ENCODE measurements at regions not wholly inside any gene's neighbourhood (a gene's known extent, or its start where the extent isn't known, plus 50 kb on each side); places are given as distances from the start of the nearest gene placed in this dataset.

DNA sequence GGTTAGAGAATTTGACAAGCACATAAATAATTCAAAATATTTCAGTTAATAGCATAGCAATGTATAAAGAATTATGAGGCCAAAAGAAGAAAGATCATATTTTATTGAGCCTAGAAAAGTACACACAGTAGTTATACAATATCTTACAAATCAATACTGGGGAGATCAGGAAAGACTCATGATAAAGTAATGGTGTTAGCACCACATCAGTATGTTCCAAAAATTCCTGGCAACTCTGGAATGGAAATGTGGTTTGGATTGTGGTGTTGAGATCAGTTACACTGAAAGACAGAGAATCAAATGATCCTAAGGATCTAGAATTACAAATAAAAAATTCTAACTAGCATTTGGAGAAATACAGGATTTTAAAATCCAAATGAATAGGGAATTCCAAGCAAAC, 420.5 kb upstream of the CNTNAP2 start:
- Histone ChIP-seq H4K8ac (ENCODE audit: extremely low read depth, insufficient read depth, low read length) (no peak overlapping the region), H2BK15ac (ENCODE audit: low read length) (no peak overlapping the region), H3K27ac (ENCODE audit: low read depth, low read length) (no peak overlapping the region), H3K23me2 (ENCODE audit: low read depth, low read length) (no peaks in the 10 kb centered on the region), H4K5ac (ENCODE audit: insufficient read length, low read depth, low read length) (no peak overlapping the region), H3K9ac (replicated peaks in 1 of 4; ENCODE audit: extremely low read depth in 1 of 4, low read depth in 3 of 4, low read length in 3 of 4) (no peak overlapping the region), H3K14ac (ENCODE audit: insufficient read length) (no peak overlapping the region), H3K79me1 (ENCODE audit: low read depth, low read length) (no peaks in the 10 kb centered on the region), H3K4me3 (ENCODE audit: extremely low read depth in 1 of 4, insufficient read depth in 2 of 4, low read depth in 3 of 4, low read length in 4 of 4) (no peak overlapping the region), H3K9me3 (ENCODE audit: insufficient read depth in 2 of 2, low read depth in 1 of 2, low read length in 1 of 2) (no peaks in the 10 kb centered on the region; a peak in 1 of 4 replicates), H3K27me3 (replicated peaks in 1 of 4; ENCODE audit: control insufficient read depth in 3 of 4, extremely low read depth in 1 of 4, insufficient read depth in 3 of 4, low read length in 3 of 4) (no peaks in the 10 kb centered on the region), H3K18ac (ENCODE audit: extremely low read depth, low read length) (no peak overlapping the region), H2AK5ac (ENCODE audit: low read depth, low read length) (no peak overlapping the region), H4K20me1 (replicated peaks in 1 of 2; ENCODE audit: control insufficient read depth in 1 of 2, insufficient read depth in 2 of 2, low read length in 2 of 2) (no peaks in the 10 kb centered on the region), H2BK5ac (ENCODE audit: low read depth, low read length) (no peak overlapping the region), H2BK12ac (ENCODE audit: low read depth, low read length) (no peak overlapping the region), H4K91ac (replicated peaks; ENCODE audit: insufficient read length, low read length) (no peak overlapping the region), H3K36me3 (ENCODE audit: control insufficient read depth in 2 of 4, insufficient read depth in 4 of 4, low read length in 3 of 4) (no peaks in the 10 kb centered on the region; a peak in 1 of 8 replicates), H2BK120ac (replicated peaks; ENCODE audit: low read depth, low read length) (no peak overlapping the region), H3K79me2 (ENCODE audit: control insufficient read depth in 1 of 2, insufficient read depth in 2 of 2, low read length in 2 of 2) (no peaks in the 10 kb centered on the region), H3K23ac (ENCODE audit: insufficient read length) (no peak overlapping the region), H3K4me1 (replicated peaks in 1 of 4; ENCODE audit: control insufficient read depth in 3 of 4, insufficient read depth in 4 of 4, low read length in 3 of 4) (no peaks in the 10 kb centered on the region), H3K56ac (replicated peaks; ENCODE audit: insufficient read length, low read depth, low read length) (no peak overlapping the region), H3K4me2 (ENCODE audit: insufficient read depth in 1 of 2, low read depth in 2 of 2, low read length in 2 of 2) (no peak overlapping the region), H3K4ac (replicated peaks; ENCODE audit: insufficient read length, low read depth, low read length) (no peak overlapping the region), H2BK20ac (ENCODE audit: low read length) (no peak overlapping the region), H2AFZ (ENCODE audit: low read length) (no peak overlapping the region)
- CTCF ChIA-PET (ENCODE audit: partially characterized antibody), result no interaction called here
- no peak for DNase-seq (ENCODE audit: low read depth in 1 of 2, low spot score in 2 of 2)
- POLR2A ChIA-PET (ENCODE audit: partially characterized antibody), result no interaction called here
- TF ChIP-seq TCF12 (IDR thresholded peaks at IDR 0.05; ENCODE audit: low read depth, low read length) (no peak), CREB1 (IDR thresholded peaks at IDR 0.05) (no peak), GABPA (IDR thresholded peaks at IDR 0.05; ENCODE audit: borderline replicate concordance, insufficient read depth, low read length) (no peak), BCL11A (IDR thresholded peaks at IDR 0.05; ENCODE audit: low read depth in 2 of 2, low read length in 2 of 2) (no peak), MAFK (IDR thresholded peaks at IDR 0.05; ENCODE audit: low read depth, low read length) (no peak), EZH2 (IDR thresholded peaks at IDR 0.05; ENCODE audit: low read depth, low read length, severe bottlenecking) (no peak), GTF2F1 (IDR thresholded peaks at IDR 0.05; ENCODE audit: borderline replicate concordance, low read depth, low read length) (no peak), SIRT6 (IDR thresholded peaks at IDR 0.05; ENCODE audit: low read length) (no peak), SIN3A (conservative IDR thresholded peaks at IDR 0.05 in 1 of 2, IDR thresholded peaks at IDR 0.05 in 1 of 2; ENCODE audit: low read depth in 1 of 2, low read length in 2 of 2) (no peak)
- TF ChIP-seq, protein P1, sequence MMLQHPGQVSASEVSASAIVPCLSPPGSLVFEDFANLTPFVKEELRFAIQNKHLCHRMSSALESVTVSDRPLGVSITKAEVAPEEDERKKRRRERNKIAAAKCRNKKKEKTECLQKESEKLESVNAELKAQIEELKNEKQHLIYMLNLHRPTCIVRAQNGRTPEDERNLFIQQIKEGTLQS (IDR thresholded peaks at IDR 0.05; ENCODE audit: insufficient read depth, low read depth, low read length), result no peak
- TF ChIP-seq, protein P2, sequence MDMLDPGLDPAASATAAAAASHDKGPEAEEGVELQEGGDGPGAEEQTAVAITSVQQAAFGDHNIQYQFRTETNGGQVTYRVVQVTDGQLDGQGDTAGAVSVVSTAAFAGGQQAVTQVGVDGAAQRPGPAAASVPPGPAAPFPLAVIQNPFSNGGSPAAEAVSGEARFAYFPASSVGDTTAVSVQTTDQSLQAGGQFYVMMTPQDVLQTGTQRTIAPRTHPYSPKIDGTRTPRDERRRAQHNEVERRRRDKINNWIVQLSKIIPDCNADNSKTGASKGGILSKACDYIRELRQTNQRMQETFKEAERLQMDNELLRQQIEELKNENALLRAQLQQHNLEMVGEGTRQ (IDR thresholded peaks at IDR 0.05; ENCODE audit: low read length), result no peak
- FAIRE-seq, result no peak
